ENCODE measurements at regions not wholly inside any gene's neighbourhood (a gene's known extent, or its start where the extent isn't known, plus 50 kb on each side); places are given as distances from the start of the nearest gene placed in this dataset.

- 46 to 58% (median 52%) methylated on average over 4 of the region's 4 CpGs for WGBS, 4 donors
- intact Hi-C loops (cut with DNase I), result no loop called here
- no peaks in the 10 kb centered on the region for H3K4me1 ChIP-seq (replicated peaks in 1 of 2)
- H3K36me3 ChIP-seq (replicated peaks in 1 of 2), result no peaks in the 10 kb centered on the region
- no peak for DNase-seq
- H3K4me3 ChIP-seq, result no peak overlapping the region
- no peaks in the 10 kb centered on the region for H3K9me3 ChIP-seq (replicated peaks in 1 of 3)
- no peaks in the 10 kb centered on the region for H3K27me3 ChIP-seq
- TF ChIP-seq, protein P1, sequence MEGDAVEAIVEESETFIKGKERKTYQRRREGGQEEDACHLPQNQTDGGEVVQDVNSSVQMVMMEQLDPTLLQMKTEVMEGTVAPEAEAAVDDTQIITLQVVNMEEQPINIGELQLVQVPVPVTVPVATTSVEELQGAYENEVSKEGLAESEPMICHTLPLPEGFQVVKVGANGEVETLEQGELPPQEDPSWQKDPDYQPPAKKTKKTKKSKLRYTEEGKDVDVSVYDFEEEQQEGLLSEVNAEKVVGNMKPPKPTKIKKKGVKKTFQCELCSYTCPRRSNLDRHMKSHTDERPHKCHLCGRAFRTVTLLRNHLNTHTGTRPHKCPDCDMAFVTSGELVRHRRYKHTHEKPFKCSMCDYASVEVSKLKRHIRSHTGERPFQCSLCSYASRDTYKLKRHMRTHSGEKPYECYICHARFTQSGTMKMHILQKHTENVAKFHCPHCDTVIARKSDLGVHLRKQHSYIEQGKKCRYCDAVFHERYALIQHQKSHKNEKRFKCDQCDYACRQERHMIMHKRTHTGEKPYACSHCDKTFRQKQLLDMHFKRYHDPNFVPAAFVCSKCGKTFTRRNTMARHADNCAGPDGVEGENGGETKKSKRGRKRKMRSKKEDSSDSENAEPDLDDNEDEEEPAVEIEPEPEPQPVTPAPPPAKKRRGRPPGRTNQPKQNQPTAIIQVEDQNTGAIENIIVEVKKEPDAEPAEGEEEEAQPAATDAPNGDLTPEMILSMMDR (IDR thresholded peaks at IDR 0.05), result no peak
- TF ChIP-seq POLR2A (IDR thresholded peaks at IDR 0.05), result no peak
- no peak overlapping the region for H3K27ac ChIP-seq
Measured at GRCh38 chr7:125490167-125490566, 560.5 kb upstream of the POT1 start.

DNA sequence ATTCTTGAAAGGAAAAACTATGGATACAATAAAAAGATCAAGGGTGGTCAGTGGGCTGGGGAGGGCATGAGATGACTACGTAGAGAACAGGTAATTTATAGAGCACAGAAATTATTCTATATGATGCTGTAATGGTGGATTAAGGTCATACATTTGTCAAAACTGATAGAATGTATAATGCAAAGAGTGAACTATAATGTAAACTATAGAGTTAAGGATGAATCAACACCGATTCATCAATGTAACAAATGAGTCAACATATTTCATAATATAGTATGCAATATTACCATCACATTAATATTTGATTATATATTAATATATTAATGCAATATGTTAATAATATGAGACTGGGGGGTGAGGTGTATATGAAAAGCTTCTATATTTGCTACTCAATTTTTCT lies 555.6 kb upstream of the POT1 start:
- Histone ChIP-seq H3K4me1 (replicated peaks in 1 of 2) (no peaks in the 10 kb centered on the region), H3K27me3 (no peaks in the 10 kb centered on the region), H3K9me3 (replicated peaks in 1 of 3) (peaks cover 0 to 5% (median 0%) of the 10 kb centered on the region in 3 donors), H3K27ac (no peak overlapping the region), H3K36me3 (replicated peaks in 1 of 2) (no peaks in the 10 kb centered on the region), H3K4me3 (no peak overlapping the region)
- 62 to 78% (median 67%) methylated on average over 2 of the region's 2 CpGs for WGBS, 4 donors
- intact Hi-C loops (cut with DNase I), result no loop called here
- no peak for TF ChIP-seq POLR2A (IDR thresholded peaks at IDR 0.05)
- TF ChIP-seq, protein P1 (IDR thresholded peaks at IDR 0.05), result no peak
- DNase-seq, result no peak

DNA sequence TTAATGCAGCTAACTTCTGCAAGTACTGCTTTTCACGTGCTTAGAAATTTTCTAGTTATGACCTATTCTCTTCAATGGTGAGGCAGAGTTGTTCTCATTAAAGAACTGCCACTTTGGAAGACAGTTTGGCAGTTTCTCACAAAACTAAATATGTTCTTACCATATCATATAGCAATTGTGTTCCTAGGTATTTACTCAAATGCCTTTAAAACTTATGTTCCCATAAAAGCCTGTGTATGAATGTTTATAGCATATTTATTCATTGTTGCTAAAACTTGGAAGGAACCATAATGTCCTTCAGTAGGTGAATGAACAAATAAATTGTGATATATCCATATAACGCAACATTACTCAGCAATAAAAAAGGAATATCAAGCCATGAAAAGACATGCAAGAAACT lies 555.1 kb upstream of the POT1 start:
- Histone ChIP-seq H3K9me3 (replicated peaks in 1 of 3) (peaks cover 0 to 5% (median 0%) of the 10 kb centered on the region in 3 donors), H3K36me3 (replicated peaks in 1 of 2) (no peaks in the 10 kb centered on the region), H3K27ac (no peak overlapping the region), H3K4me1 (replicated peaks in 1 of 2) (no peaks in the 10 kb centered on the region), H3K27me3 (no peaks in the 10 kb centered on the region), H3K4me3 (no peak overlapping the region)
- WGBS, 4 donors, result 68 to 76% (median 72%) methylated on average over 2 of the region's 2 CpGs
- no peak for DNase-seq
- intact Hi-C loops (cut with DNase I), result no loop called here
- TF ChIP-seq, protein P1 (IDR thresholded peaks at IDR 0.05), result no peak
- TF ChIP-seq POLR2A (IDR thresholded peaks at IDR 0.05), result no peak

DNA sequence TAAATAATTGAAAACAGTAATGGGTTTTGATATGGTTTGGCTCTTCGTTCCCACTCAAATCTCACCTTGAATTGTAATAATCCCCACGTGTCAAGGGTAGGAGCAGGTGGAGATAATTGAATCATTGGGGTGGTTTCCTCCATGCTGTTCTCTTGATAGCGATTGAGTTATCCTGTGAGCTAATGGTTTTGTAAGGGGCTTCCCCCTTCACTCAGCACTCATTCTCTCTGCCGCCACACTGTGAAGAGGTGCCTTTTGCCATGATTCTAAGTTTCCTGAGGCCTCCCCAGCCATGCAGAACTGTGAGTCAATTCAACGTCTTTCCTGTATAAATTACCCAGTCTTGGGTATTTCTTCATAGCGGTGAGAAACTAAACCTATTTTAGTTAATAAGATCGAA lies 551.7 kb upstream of the POT1 start:
- intact Hi-C loops (cut with DNase I), result no loop called here
- H3K36me3 ChIP-seq (replicated peaks in 1 of 2), result no peaks in the 10 kb centered on the region
- no peak for DNase-seq
- no peak for TF ChIP-seq POLR2A (IDR thresholded peaks at IDR 0.05)
- TF ChIP-seq, protein P1 (IDR thresholded peaks at IDR 0.05), result no peak
- peaks cover 0 to 5% (median 0%) of the 10 kb centered on the region in 3 donors for H3K9me3 ChIP-seq (replicated peaks in 1 of 3)
- H3K27me3 ChIP-seq, result no peaks in the 10 kb centered on the region
- no peak overlapping the region for H3K27ac ChIP-seq
- no peak overlapping the region for H3K4me3 ChIP-seq
- WGBS, 4 donors, result 71 to 84% (median 80%) methylated on average over 7 of the region's 7 CpGs
- H3K4me1 ChIP-seq (replicated peaks in 1 of 2), result no peaks in the 10 kb centered on the region

Measured in adrenal gland (tissue), 9 donors.